ENCODE measurements at regions not wholly inside any gene's neighbourhood (a gene's known extent, or its start where the extent isn't known, plus 50 kb on each side); places are given as distances from the start of the nearest gene placed in this dataset.

- no peak for DNase-seq (ENCODE audit: low read depth in 1 of 2, low spot score in 1 of 2)
- TF ChIP-seq CTCF (IDR thresholded peaks at IDR 0.05; ENCODE audit: low read depth, low read length): no peak
- Histone ChIP-seq H3K27me3 (peaks cover 18% of the 10 kb centered on the region), H3K27ac (no peak overlapping the region), H3K36me3 (no peaks in the 10 kb centered on the region), H3K9me3 (ENCODE audit: low read depth) (no peaks in the 10 kb centered on the region), H3K4me3 (no peak overlapping the region), H3K4me1 (ENCODE audit: low read depth) (peaks cover 8% of the 10 kb centered on the region)
These were observed 309.7 kb upstream of the DYNLRB2 start for GRCh38 chr16:80231121-80231520.

DNA sequence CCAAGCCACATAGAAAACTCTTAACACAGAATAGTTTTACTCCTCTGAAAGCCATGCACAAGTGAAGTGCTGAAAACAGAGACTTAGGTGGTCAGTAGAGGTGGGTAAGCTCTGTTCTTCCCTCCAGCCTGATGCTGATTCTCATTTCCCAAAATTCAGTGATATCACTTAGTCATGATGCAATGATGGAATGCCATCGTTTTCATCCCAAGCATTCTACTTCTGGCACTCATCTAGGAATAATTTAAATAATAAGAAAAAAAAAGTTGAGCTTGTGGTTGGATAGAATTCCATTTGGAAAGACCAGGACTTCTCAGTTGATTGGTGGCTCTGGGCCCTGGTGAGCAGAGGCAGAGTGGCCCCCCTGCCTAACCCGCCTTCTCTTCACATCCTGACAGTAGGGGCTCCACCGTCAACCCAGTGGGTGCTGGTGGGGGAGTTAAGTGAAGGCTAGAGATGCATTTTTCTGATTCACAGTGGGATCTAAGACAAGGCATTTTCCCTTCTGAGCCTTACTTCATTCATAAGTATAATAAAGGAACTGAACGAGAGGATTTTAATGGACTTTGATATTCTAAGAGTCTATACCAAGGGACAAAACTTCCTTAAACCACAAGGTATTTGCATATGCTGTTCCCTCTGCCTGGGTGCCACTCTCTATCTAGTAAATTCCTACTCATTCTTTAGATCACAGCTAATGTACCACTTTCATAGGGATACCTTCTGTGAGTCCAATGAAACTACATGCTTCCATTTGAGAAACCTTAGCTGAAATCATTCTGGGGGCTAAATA lies 310.3 kb upstream of the DYNLRB2 start:
- Histone ChIP-seq H3K27me3 (peaks cover 18% of the 10 kb centered on the region), H3K27ac (no peak overlapping the region), H3K9me3 (ENCODE audit: low read depth) (no peaks in the 10 kb centered on the region), H3K4me3 (no peak overlapping the region), H3K4me1 (ENCODE audit: low read depth) (peaks cover 8% of the 10 kb centered on the region), H3K36me3 (no peaks in the 10 kb centered on the region)
- no peak for DNase-seq (ENCODE audit: low read depth in 1 of 2, low spot score in 1 of 2)
- TF ChIP-seq CTCF (IDR thresholded peaks at IDR 0.05; ENCODE audit: low read depth, low read length): no peak

DNA sequence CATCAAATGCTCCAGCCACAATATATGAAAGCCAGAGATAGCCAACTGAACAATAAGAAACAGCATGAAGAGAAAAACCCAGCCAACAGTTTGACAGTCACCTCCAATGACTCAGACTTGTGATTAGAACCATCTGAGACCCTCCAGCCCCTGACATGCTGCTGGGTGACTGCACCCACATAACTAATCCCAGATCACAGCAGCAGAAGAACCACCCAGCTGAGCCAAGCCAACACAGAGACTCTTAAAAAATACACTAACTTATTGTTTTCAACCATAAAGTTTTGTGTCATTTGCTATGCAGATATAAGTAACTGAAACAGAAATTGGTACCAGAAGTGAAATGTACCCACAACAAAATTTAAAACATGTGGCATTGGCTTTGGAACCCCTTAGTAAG lies 314.3 kb upstream of the DYNLRB2 start:
- Histone ChIP-seq H3K27ac (no peak overlapping the region), H3K9me3 (ENCODE audit: low read depth) (no peaks in the 10 kb centered on the region), H3K4me3 (no peak overlapping the region), H3K36me3 (no peaks in the 10 kb centered on the region), H3K4me1 (ENCODE audit: low read depth) (no peaks in the 10 kb centered on the region), H3K27me3 (peaks cover 15% of the 10 kb centered on the region)
- TF ChIP-seq CTCF (IDR thresholded peaks at IDR 0.05; ENCODE audit: low read depth, low read length): no peak
- no peak for DNase-seq (ENCODE audit: low read depth in 1 of 2, low spot score in 1 of 2)

GRCh38 chr16:80210787-80211186 lies 330.0 kb upstream of the DYNLRB2 start:
- TF ChIP-seq CTCF (IDR thresholded peaks at IDR 0.05; ENCODE audit: low read depth, low read length): no peak
- Histone ChIP-seq H3K36me3 (no peaks in the 10 kb centered on the region), H3K4me3 (no peak overlapping the region), H3K9me3 (ENCODE audit: low read depth) (no peaks in the 10 kb centered on the region), H3K4me1 (ENCODE audit: low read depth) (no peaks in the 10 kb centered on the region), H3K27ac (no peak overlapping the region), H3K27me3 (peaks cover 26% of the 10 kb centered on the region)
- no peak for DNase-seq (ENCODE audit: low read depth in 1 of 2, low spot score in 1 of 2)

GRCh38 chr16:80208743-80209142 lies 332.1 kb upstream of the DYNLRB2 start:
- Histone ChIP-seq H3K27ac (no peak overlapping the region), H3K36me3 (no peaks in the 10 kb centered on the region), H3K27me3 (peaks cover 29% of the 10 kb centered on the region), H3K9me3 (ENCODE audit: low read depth) (no peaks in the 10 kb centered on the region), H3K4me1 (ENCODE audit: low read depth) (no peaks in the 10 kb centered on the region), H3K4me3 (no peak overlapping the region)
- TF ChIP-seq CTCF (IDR thresholded peaks at IDR 0.05; ENCODE audit: low read depth, low read length): no peak
- no peak for DNase-seq (ENCODE audit: low read depth in 1 of 2, low spot score in 1 of 2)
